LNCAP (cell line): ENCODE measurements at regions not wholly inside any gene's neighbourhood (a gene's known extent, or its start where the extent isn't known, plus 50 kb on each side); places are given as distances from the start of the nearest gene placed in this dataset.

ENCODE experiments used
- TF ChIP-seq, protein P1 (sequence below): fragments of 450-650 bp; IDR thresholded peaks from 2 replicates; pipeline ENCODE4 v1.5.1; 2017; ENCODE audit warnings: mild to moderate bottlenecking

DNA sequence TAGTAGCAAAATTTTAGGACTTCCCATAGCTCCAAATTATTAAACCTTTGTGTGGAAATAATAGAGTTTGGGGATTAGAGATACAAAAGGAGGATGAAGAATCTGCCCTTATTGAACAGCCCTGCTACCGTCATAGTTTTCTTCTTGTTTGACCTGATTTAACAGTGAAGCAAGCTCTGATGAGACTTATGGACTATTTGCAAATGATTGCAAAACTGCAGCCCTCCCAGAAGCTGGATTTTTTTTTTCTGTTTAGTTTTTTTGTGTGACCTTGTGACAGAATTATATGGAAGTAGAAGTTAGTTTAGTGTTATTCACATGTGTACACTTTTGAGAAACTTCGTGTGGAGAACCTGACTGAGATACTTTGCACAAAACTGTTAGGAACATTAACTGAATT lies 267.8 kb downstream of the KCNRG start:
- TF ChIP-seq, protein P1, sequence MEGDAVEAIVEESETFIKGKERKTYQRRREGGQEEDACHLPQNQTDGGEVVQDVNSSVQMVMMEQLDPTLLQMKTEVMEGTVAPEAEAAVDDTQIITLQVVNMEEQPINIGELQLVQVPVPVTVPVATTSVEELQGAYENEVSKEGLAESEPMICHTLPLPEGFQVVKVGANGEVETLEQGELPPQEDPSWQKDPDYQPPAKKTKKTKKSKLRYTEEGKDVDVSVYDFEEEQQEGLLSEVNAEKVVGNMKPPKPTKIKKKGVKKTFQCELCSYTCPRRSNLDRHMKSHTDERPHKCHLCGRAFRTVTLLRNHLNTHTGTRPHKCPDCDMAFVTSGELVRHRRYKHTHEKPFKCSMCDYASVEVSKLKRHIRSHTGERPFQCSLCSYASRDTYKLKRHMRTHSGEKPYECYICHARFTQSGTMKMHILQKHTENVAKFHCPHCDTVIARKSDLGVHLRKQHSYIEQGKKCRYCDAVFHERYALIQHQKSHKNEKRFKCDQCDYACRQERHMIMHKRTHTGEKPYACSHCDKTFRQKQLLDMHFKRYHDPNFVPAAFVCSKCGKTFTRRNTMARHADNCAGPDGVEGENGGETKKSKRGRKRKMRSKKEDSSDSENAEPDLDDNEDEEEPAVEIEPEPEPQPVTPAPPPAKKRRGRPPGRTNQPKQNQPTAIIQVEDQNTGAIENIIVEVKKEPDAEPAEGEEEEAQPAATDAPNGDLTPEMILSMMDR: no peak

DNA sequence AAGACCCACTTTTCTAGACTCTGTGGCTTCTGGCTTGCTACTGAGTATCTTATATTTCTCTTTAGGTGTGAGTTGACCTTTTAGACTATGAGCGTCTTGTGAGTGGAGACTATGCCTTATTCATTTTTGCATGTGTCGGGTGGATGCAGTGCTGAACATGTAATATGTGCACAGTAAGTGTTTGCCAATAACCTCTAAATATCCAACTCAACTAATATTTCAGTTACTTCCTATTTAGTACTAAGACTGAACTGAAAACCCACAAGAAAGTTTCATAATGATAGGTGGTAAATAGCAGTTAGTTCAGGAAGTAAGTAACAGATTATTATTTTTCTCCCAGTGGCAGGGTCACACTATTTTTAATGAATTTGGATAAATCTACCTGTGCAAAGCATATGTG lies 269.3 kb downstream of the KCNRG start:
- TF ChIP-seq, protein P1: no peak

DNA sequence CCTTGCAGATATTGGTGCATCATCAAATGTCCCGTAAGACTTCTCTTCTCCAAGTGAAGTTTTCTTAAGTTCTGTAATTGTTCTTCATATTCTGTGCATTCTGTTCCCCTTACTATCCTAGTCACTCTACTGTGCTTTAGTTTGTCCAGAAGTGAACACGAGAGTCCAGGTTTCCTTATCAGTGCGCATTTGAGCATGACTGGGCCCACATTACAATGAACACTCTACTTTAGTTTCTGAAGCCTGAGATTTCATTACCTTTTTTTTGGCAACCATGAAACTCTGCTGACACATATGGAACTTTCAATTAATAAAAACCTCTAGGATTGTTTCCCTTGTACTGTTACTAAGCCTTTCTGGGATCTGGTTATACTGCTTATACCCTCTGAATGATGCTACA lies 270.0 kb downstream of the KCNRG start:
- TF ChIP-seq, protein P1: no peak

DNA sequence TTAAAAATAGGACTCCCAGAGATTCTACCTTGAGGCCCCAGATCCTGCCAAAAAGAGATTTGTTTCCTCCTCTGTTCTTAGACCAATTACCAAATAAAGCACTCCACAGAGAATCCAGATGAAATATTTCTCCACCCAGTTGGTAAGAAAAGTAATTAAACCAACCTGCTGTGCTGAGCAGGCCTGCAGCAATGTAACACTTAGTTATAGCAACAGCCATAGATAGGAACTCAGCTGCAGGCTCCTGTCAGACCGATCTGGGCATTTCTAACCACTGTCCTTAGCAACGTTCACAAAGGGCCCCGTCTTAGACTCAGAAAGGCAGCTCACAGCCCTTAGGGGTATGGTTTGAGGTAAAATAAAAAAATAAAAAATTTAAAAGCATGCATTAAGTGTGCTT lies 271.1 kb downstream of the KCNRG start:
- TF ChIP-seq, protein P1: no peak

DNA sequence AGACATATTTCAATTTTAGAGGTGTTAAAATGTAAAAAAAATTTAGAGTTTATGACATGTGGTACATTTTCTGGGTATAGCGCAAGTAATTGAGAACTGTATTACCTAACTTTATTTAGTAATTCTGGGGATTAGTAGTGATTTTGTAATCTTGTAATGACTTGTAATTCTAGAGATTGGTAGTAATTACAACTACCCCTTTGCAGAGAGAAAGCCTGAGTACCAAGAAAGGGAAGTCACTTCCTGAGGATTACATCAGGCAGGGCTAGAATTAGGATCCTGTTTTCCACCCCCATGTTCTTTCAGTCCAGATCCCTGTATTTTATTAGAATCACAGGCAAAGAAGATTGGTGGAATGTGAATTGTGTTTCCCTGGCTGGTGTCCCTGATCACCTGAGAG lies 274.9 kb downstream of the KCNRG start:
- TF ChIP-seq, protein P1: no peak

DNA sequence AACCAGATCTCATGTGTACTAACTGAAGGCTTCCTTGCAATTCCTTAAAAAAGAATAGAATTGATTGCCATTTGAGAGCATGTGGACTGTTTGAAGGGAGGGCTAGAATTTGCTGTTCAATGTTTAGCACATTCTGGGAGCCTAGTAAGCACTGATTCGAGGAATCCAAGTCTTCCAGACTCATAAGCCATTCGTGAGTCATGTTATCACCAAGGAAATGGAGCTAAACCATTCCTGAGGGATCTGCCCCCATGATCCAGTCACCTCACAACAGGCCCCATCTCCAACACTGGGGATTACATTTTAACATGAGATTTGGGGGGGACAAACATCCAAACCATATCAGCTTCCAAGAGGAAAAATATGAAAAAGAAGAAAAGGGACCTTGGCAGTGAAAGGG lies 276.4 kb downstream of the KCNRG start:
- TF ChIP-seq, protein P1: no peak

DNA sequence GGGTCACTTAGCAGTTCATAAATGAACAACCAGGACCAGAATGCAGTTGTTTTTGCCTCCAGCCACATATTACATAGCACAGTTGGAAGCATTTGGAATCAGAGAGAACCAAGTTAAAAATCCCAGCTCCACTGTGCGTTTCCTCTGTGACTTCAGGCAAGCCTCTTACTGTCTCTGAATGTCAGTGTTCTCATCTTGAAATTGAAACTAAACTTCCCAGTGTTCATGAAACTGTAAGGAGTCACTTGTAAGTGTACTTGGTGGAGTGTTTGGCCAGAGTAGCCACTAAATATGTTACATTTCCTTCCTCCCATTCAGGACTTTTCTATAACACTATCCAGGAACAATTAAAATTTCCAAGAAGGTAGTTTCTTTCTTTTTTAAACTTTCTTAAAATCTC lies 276.8 kb downstream of the KCNRG start:
- TF ChIP-seq, protein P1: no peak

DNA sequence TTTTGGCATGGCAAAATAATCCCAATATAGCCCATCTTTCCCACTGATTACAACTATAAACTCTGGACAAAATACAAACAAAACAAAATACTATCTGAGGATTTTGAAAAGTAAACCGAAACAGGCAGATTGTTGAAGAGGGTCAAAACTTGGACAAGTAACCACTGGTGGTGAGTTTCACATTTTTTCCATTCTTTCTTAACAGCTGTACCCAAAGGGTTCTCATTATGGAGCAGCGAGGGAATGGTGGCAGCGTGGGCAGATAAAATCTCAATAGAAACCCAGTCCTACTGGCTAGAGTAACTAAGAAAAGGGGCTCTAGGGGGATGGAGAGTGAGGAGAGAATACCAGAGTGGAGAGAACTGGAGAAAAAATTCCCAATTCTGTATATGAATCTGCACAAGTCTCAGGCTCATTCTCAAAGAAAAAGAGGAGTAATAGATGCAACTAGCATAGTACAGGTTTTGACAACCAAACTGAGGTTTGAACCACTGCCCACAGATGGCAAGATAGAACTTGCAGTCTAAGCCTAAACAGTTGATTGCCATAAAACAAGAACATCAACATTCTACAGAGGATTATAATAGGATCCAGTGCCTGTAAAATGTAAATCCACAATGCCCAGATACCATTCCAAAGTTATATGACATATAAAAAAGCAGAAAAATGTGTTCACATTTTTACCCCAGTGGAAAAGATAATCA lies 284.5 kb downstream of the KCNRG start:
- TF ChIP-seq, protein P1: no peak
